ENCODE measurements at regions not wholly inside any gene's neighbourhood (a gene's known extent, or its start where the extent isn't known, plus 50 kb on each side); places are given as distances from the start of the nearest gene placed in this dataset.

DNA sequence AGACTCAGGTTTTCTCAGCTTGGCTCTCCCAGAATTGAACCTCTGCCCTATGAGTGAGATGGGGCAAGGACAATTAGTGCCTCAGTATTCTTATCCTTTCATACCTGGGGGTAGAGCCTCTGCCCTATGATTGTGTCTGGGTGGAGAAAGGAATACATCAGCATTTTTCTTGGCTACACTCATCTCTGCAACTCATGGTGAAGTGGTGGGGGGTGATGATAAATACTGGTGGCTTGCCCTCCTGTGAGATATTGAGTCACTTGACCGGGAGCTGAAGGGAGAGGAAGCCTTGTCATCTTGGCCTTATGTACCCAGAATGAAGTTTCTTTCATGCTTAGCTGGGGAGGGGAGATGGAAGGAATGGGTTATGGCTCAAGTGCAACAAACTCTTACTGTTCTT is 71.3 kb upstream of the ENOX2 start:
- Histone ChIP-seq H3K27me3 (ENCODE audit: low read length) (no peaks in the 10 kb centered on the region), H3K4me3 (ENCODE audit: low read length) (no peak overlapping the region), H3K9me2 (replicated peaks; ENCODE audit: insufficient read depth, low read length) (no peaks in the 10 kb centered on the region), H3K4me1 (ENCODE audit: low read length) (no peaks in the 10 kb centered on the region), H3K79me2 (ENCODE audit: low read length) (no peaks in the 10 kb centered on the region), H2AFZ (ENCODE audit: low read length) (no peak overlapping the region), H3K27ac (ENCODE audit: low read length) (no peak overlapping the region), H3K4me2 (ENCODE audit: low read depth, low read length, poor library complexity, severe bottlenecking) (no peak overlapping the region), H3K36me3 (ENCODE audit: insufficient read depth, low read length) (no peaks in the 10 kb centered on the region), H3K9ac (ENCODE audit: low read length) (no peak overlapping the region), H3K9me3 (ENCODE audit: low read length) (no peaks in the 10 kb centered on the region), H4K20me1 (ENCODE audit: insufficient read depth, low read depth, low read length) (no peaks in the 10 kb centered on the region)
- DNase-seq = no peak

GRCh38 chrX:130975947-130976346 is 72.9 kb upstream of the ENOX2 start:
- no peak overlapping the region for H3K9ac ChIP-seq (ENCODE audit: low read length)
- no peaks in the 10 kb centered on the region for H3K9me2 ChIP-seq (replicated peaks; ENCODE audit: insufficient read depth, low read length)
- H3K4me1 ChIP-seq (ENCODE audit: low read length) = no peaks in the 10 kb centered on the region
- peak overlapping the region; percentile 17 for H3K4me2 ChIP-seq (ENCODE audit: low read depth, low read length, poor library complexity, severe bottlenecking)
- no peak overlapping the region for H2AFZ ChIP-seq (ENCODE audit: low read length)
- DNase-seq = peak; percentile 77
- no peak overlapping the region for H3K4me3 ChIP-seq (ENCODE audit: low read length)
- no peaks in the 10 kb centered on the region for H3K36me3 ChIP-seq (ENCODE audit: insufficient read depth, low read length)
- no peaks in the 10 kb centered on the region for H4K20me1 ChIP-seq (ENCODE audit: insufficient read depth, low read depth, low read length)
- H3K79me2 ChIP-seq (ENCODE audit: low read length) = no peaks in the 10 kb centered on the region
- no peaks in the 10 kb centered on the region for H3K27me3 ChIP-seq (ENCODE audit: low read length)
- no peak overlapping the region for H3K27ac ChIP-seq (ENCODE audit: low read length)
- H3K9me3 ChIP-seq (ENCODE audit: low read length) = no peaks in the 10 kb centered on the region

- H3K4me1 ChIP-seq (ENCODE audit: low read length) = no peaks in the 10 kb centered on the region
- no peaks in the 10 kb centered on the region for H3K9me3 ChIP-seq (ENCODE audit: low read length)
- DNase-seq = no peak
- H3K79me2 ChIP-seq (ENCODE audit: low read length) = no peaks in the 10 kb centered on the region
- H3K4me3 ChIP-seq (ENCODE audit: low read length) = no peak overlapping the region
- H4K20me1 ChIP-seq (ENCODE audit: insufficient read depth, low read depth, low read length) = no peaks in the 10 kb centered on the region
- H3K27me3 ChIP-seq (ENCODE audit: low read length) = no peaks in the 10 kb centered on the region
- no peaks in the 10 kb centered on the region for H3K36me3 ChIP-seq (ENCODE audit: insufficient read depth, low read length)
- H3K27ac ChIP-seq (ENCODE audit: low read length) = no peak overlapping the region
- H3K4me2 ChIP-seq (ENCODE audit: low read depth, low read length, poor library complexity, severe bottlenecking) = no peak overlapping the region
- no peak overlapping the region for H2AFZ ChIP-seq (ENCODE audit: low read length)
- no peak overlapping the region for H3K9ac ChIP-seq (ENCODE audit: low read length)
- no peaks in the 10 kb centered on the region for H3K9me2 ChIP-seq (replicated peaks; ENCODE audit: insufficient read depth, low read length)
These were observed 76.3 kb upstream of the ARHGAP36 start for GRCh38 chrX:130981836-130982235.

DNA sequence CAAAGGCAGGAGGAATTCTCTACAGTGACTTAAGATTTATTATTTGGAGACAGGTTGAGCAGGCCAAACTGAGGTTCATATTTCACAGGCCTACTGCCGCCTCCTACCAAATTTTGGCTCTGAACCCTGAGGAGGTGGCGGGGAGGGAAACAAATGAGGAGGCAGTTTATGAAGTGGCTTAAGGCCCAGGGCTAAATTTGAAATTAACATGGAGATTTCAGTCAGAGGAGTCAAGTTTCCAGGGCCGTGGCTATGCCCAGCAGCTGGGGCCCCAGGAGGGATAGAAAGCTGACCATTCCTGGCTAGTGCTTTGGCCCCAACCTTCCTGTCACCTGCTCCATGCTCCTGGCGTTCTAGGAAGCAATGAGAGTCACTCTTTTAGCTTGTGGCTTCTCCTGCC is 73.4 kb upstream of the ARHGAP36 start:
- no peak for DNase-seq
- no peaks in the 10 kb centered on the region for H3K79me2 ChIP-seq (ENCODE audit: low read length)

GRCh38 chrX:130987241-130987640 is 70.9 kb upstream of the ARHGAP36 start:
- no peak overlapping the region for H3K4me3 ChIP-seq (ENCODE audit: low read length)
- H3K27ac ChIP-seq (ENCODE audit: low read length) = no peak overlapping the region
- H3K4me1 ChIP-seq (ENCODE audit: low read length) = no peaks in the 10 kb centered on the region
- H3K27me3 ChIP-seq (ENCODE audit: low read length) = no peaks in the 10 kb centered on the region
- H3K9me3 ChIP-seq (ENCODE audit: low read length) = no peaks in the 10 kb centered on the region
- no peaks in the 10 kb centered on the region for H3K79me2 ChIP-seq (ENCODE audit: low read length)
- DNase-seq = no peak
- no peak overlapping the region for H3K4me2 ChIP-seq (ENCODE audit: low read depth, low read length, poor library complexity, severe bottlenecking)
- H3K9ac ChIP-seq (ENCODE audit: low read length) = no peak overlapping the region
- no peaks in the 10 kb centered on the region for H4K20me1 ChIP-seq (ENCODE audit: insufficient read depth, low read depth, low read length)
- H3K36me3 ChIP-seq (ENCODE audit: insufficient read depth, low read length) = no peaks in the 10 kb centered on the region
- H2AFZ ChIP-seq (ENCODE audit: low read length) = no peak overlapping the region
- H3K9me2 ChIP-seq (replicated peaks; ENCODE audit: insufficient read depth, low read length) = no peaks in the 10 kb centered on the region

More for the DNA sequence above, 73.4 kb upstream of the ARHGAP36 start:
- no peak overlapping the region for H3K9ac ChIP-seq (ENCODE audit: low read length)
- no peaks in the 10 kb centered on the region for H3K9me2 ChIP-seq (replicated peaks; ENCODE audit: insufficient read depth, low read length)
- no peaks in the 10 kb centered on the region for H3K36me3 ChIP-seq (ENCODE audit: insufficient read depth, low read length)
- H3K27me3 ChIP-seq (ENCODE audit: low read length) = no peaks in the 10 kb centered on the region
- H3K4me1 ChIP-seq (ENCODE audit: low read length) = no peaks in the 10 kb centered on the region
- H4K20me1 ChIP-seq (ENCODE audit: insufficient read depth, low read depth, low read length) = no peaks in the 10 kb centered on the region
- H3K4me2 ChIP-seq (ENCODE audit: low read depth, low read length, poor library complexity, severe bottlenecking) = no peak overlapping the region
- no peaks in the 10 kb centered on the region for H3K9me3 ChIP-seq (ENCODE audit: low read length)
- H3K4me3 ChIP-seq (ENCODE audit: low read length) = no peak overlapping the region
- H3K27ac ChIP-seq (ENCODE audit: low read length) = no peak overlapping the region
- H2AFZ ChIP-seq (ENCODE audit: low read length) = no peak overlapping the region

- Histone ChIP-seq H3K27ac (ENCODE audit: low read length) (no peak overlapping the region), H3K36me3 (ENCODE audit: insufficient read depth, low read length) (no peaks in the 10 kb centered on the region), H3K9ac (ENCODE audit: low read length) (no peak overlapping the region), H4K20me1 (ENCODE audit: insufficient read depth, low read depth, low read length) (no peaks in the 10 kb centered on the region), H2AFZ (ENCODE audit: low read length) (no peak overlapping the region), H3K4me1 (ENCODE audit: low read length) (no peaks in the 10 kb centered on the region), H3K27me3 (ENCODE audit: low read length) (no peaks in the 10 kb centered on the region), H3K9me3 (ENCODE audit: low read length) (no peaks in the 10 kb centered on the region), H3K4me2 (ENCODE audit: low read depth, low read length, poor library complexity, severe bottlenecking) (no peak overlapping the region), H3K4me3 (ENCODE audit: low read length) (no peak overlapping the region), H3K79me2 (ENCODE audit: low read length) (no peaks in the 10 kb centered on the region), H3K9me2 (replicated peaks; ENCODE audit: insufficient read depth, low read length) (no peaks in the 10 kb centered on the region)
- DNase-seq = no peak
These were observed 67.4 kb upstream of the ARHGAP36 start for GRCh38 chrX:130990723-130991122.

DNA sequence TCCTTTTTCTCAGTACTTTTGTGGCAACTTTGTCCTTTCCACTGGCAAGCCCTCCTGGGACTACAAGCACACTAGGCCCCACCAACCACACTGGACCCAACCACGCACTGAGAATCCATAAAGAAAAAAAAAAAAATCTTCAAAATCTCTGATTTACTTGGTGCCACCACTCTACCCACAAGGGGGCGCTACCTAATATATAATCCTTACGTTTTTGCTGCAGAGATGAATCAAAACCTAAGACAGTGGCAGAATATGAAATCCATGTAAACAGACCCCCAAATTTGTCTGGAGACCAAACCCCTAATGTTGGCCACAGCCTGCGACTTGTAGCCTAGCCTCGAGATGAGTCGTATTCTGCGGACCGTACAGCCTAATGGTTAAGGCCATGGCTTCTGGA is 63.5 kb upstream of the ARHGAP36 start:
- H3K27ac ChIP-seq (ENCODE audit: low read length) = no peak overlapping the region
- H3K9me2 ChIP-seq (replicated peaks; ENCODE audit: insufficient read depth, low read length) = no peaks in the 10 kb centered on the region
- no peaks in the 10 kb centered on the region for H3K4me1 ChIP-seq (ENCODE audit: low read length)
- DNase-seq = peak; percentile 84
- no peak overlapping the region for H3K4me3 ChIP-seq (ENCODE audit: low read length)
- no peaks in the 10 kb centered on the region for H3K36me3 ChIP-seq (ENCODE audit: insufficient read depth, low read length)
- no peak overlapping the region for H2AFZ ChIP-seq (ENCODE audit: low read length)
- H3K9ac ChIP-seq (ENCODE audit: low read length) = no peak overlapping the region
- H3K79me2 ChIP-seq (ENCODE audit: low read length) = no peaks in the 10 kb centered on the region
- H4K20me1 ChIP-seq (ENCODE audit: insufficient read depth, low read depth, low read length) = no peaks in the 10 kb centered on the region
- H3K27me3 ChIP-seq (ENCODE audit: low read length) = no peaks in the 10 kb centered on the region
- H3K9me3 ChIP-seq (ENCODE audit: low read length) = no peaks in the 10 kb centered on the region
- H3K4me2 ChIP-seq (ENCODE audit: low read depth, low read length, poor library complexity, severe bottlenecking) = no peak overlapping the region

GRCh38 chrX:130995439-130995838 is 62.7 kb upstream of the ARHGAP36 start:
- Histone ChIP-seq H3K27ac (ENCODE audit: low read length) (no peak overlapping the region), H3K27me3 (ENCODE audit: low read length) (no peaks in the 10 kb centered on the region), H3K9me2 (replicated peaks; ENCODE audit: insufficient read depth, low read length) (no peaks in the 10 kb centered on the region), H3K4me2 (ENCODE audit: low read depth, low read length, poor library complexity, severe bottlenecking) (no peak overlapping the region), H3K4me3 (ENCODE audit: low read length) (no peak overlapping the region), H3K9me3 (ENCODE audit: low read length) (no peaks in the 10 kb centered on the region), H3K4me1 (ENCODE audit: low read length) (no peaks in the 10 kb centered on the region), H2AFZ (ENCODE audit: low read length) (no peak overlapping the region), H4K20me1 (ENCODE audit: insufficient read depth, low read depth, low read length) (no peaks in the 10 kb centered on the region), H3K36me3 (ENCODE audit: insufficient read depth, low read length) (no peaks in the 10 kb centered on the region), H3K79me2 (ENCODE audit: low read length) (no peaks in the 10 kb centered on the region), H3K9ac (ENCODE audit: low read length) (no peak overlapping the region)
- DNase-seq = no peak

DNA sequence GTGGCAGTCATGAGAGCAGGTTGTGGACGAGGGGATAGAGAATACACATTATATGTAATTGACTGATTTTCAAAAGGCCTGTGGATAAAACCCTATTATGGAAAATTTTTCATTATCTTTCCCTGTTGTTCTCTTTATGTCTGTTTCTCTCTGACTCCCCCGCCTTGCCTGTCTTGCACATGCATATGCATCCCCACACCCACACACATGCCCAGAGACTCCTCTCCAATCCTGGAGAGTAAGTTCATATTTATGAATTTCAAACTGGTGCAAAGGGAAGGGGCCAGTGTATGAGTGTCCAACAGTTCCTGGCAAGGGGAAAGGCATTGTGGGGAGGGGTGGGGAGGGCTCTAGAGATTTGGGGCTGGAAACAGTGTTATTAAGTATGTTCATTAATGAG is 60.8 kb upstream of the ARHGAP36 start:
- no peaks in the 10 kb centered on the region for H4K20me1 ChIP-seq (ENCODE audit: insufficient read depth, low read depth, low read length)
- DNase-seq = no peak
- H3K4me2 ChIP-seq (ENCODE audit: low read depth, low read length, poor library complexity, severe bottlenecking) = no peak overlapping the region

More for the DNA sequence above, 60.8 kb upstream of the ARHGAP36 start:
- H3K9ac ChIP-seq (ENCODE audit: low read length) = no peak overlapping the region
- no peaks in the 10 kb centered on the region for H3K4me1 ChIP-seq (ENCODE audit: low read length)
- H3K27ac ChIP-seq (ENCODE audit: low read length) = no peak overlapping the region
- no peaks in the 10 kb centered on the region for H3K9me2 ChIP-seq (replicated peaks; ENCODE audit: insufficient read depth, low read length)
- no peaks in the 10 kb centered on the region for H3K9me3 ChIP-seq (ENCODE audit: low read length)
- no peaks in the 10 kb centered on the region for H3K36me3 ChIP-seq (ENCODE audit: insufficient read depth, low read length)
- no peak overlapping the region for H3K4me3 ChIP-seq (ENCODE audit: low read length)
- H2AFZ ChIP-seq (ENCODE audit: low read length) = no peak overlapping the region
- no peaks in the 10 kb centered on the region for H3K27me3 ChIP-seq (ENCODE audit: low read length)
- no peaks in the 10 kb centered on the region for H3K79me2 ChIP-seq (ENCODE audit: low read length)
